Neural progenitor cell (in vitro differentiated cells): ENCODE measurements at regions not wholly inside any gene's neighbourhood (a gene's known extent, or its start where the extent isn't known, plus 50 kb on each side); places are given as distances from the start of the nearest gene placed in this dataset.

Experiments
- DNase-seq: peaks from one replicate; pipeline ENCODE4 v3.0.0-alpha.2; 2016; ENCODE audit warnings: low spot score
- H2AFZ ChIP-seq: fragments of 200-600 bp; sonication (generic); replicated peaks from 2 replicates; pipeline ENCODE4 v1.6.1; 2016; ENCODE audit warnings: antibody characterized with exemption
- H3F3A ChIP-seq: fragments of 200-600 bp; sonication (generic); 2 replicates; pipeline ENCODE4 v1.6.1; 2016; ENCODE audit warnings: antibody characterized with exemption, low read depth
- H3K27ac ChIP-seq: fragments of 200-600 bp; sonication (generic); 2 replicates; pipeline ENCODE4 v1.5.1; 2016; ENCODE audit warnings: mild to moderate bottlenecking
- H3K27me3 ChIP-seq: fragments of 200-600 bp; sonication (generic); 2 replicates; pipeline ENCODE4 v1.6.1; 2016; ENCODE audit warnings: mild to moderate bottlenecking, moderate library complexity
- H3K36me3 ChIP-seq: fragments of 200-600 bp; sonication (generic); 2 replicates; pipeline ENCODE4 v1.5.1; 2016
- H3K4me1 ChIP-seq: fragments of 200-600 bp; sonication (generic); 2 replicates; pipeline ENCODE4 v1.6.1; 2016; ENCODE audit warnings: mixed run types
- H3K4me2 ChIP-seq: fragments of 200-600 bp; sonication (generic); 2 replicates; pipeline ENCODE4 v1.6.1; 2016
- H3K4me3 ChIP-seq: fragments of 200-600 bp; sonication (generic); 2 replicates; pipeline ENCODE4 v1.5.1; 2016
- H3K79me2 ChIP-seq: fragments of 200-600 bp; sonication (generic); 2 replicates; pipeline ENCODE4 v1.6.1; 2016; ENCODE audit warnings: low read depth
- H3K9ac ChIP-seq: fragments of 200-600 bp; sonication (generic); 2 replicates; pipeline ENCODE4 v1.6.1; 2016
- H3K9me3 ChIP-seq: fragments of 200-600 bp; sonication (generic); 2 replicates; pipeline ENCODE4 v1.5.1; 2016; ENCODE audit warnings: low read depth
- H4K20me1 ChIP-seq: fragments of 200-600 bp; sonication (generic); 2 replicates; pipeline ENCODE4 v1.6.1; 2016; ENCODE audit warnings: low read depth
- H3K27ac Mint-ChIP-seq: 3 replicates; pipeline ENCODE4 v1.8.0; 2021; ENCODE audit warnings: mixed read lengths
- H3K27me3 Mint-ChIP-seq: 2 replicates; pipeline ENCODE4 v1.8.0; 2022; ENCODE audit warnings: low read depth, mild to moderate bottlenecking, inconsistent platforms, moderate library complexity, mixed read lengths; ENCODE audit not compliant: insufficient read depth
- H3K36me3 Mint-ChIP-seq: 3 replicates; pipeline ENCODE4 v1.8.0; 2021; ENCODE audit warnings: mixed read lengths
- H3K4me1 Mint-ChIP-seq: 3 replicates; pipeline ENCODE4 v1.8.0; 2021; ENCODE audit warnings: mixed read lengths
- H3K4me3 Mint-ChIP-seq: 3 replicates; pipeline ENCODE4 v1.8.0; 2021; ENCODE audit warnings: mild to moderate bottlenecking, moderate library complexity, mixed read lengths
- H3K9me3 Mint-ChIP-seq: 3 replicates; pipeline ENCODE4 v1.8.0; 2020; ENCODE audit warnings: mixed read lengths
- CTCF ChIP-seq: fragments of 200-600 bp; sonication (generic); IDR thresholded peaks from 2 replicates; pipeline ENCODE4 v1.5.1; 2017; ENCODE audit warnings: antibody characterized with exemption, mild to moderate bottlenecking
- EZH2 ChIP-seq: fragments of 200-600 bp; sonication (generic); IDR thresholded peaks from 2 replicates; pipeline ENCODE4 v1.6.1; 2017; ENCODE audit warnings: antibody characterized with exemption, mild to moderate bottlenecking, moderate library complexity
- EZH2phosphoT487 ChIP-seq: fragments of 200-600 bp; sonication (generic); IDR thresholded peaks from 2 replicates; pipeline ENCODE4 v1.6.1; 2017; ENCODE audit warnings: antibody characterized with exemption

- TF ChIP-seq CTCF, result no peak
- TF ChIP-seq EZH2phosphoT487, result no peak
- TF ChIP-seq EZH2, result no peak
Measured at GRCh38 chr9:113808391-113809358, 67.4 kb upstream of the ZNF618 start.

GRCh38 chr9:113817171-113817570 lies 58.9 kb upstream of the ZNF618 start:
- Mint-ChIP-seq H3K27me3 (no peaks in the 10 kb centered on the region), H3K4me1 (no peaks in the 10 kb centered on the region), H3K4me3 (no peak overlapping the region), H3K9me3 (no peaks in the 10 kb centered on the region), H3K36me3 (no peaks in the 10 kb centered on the region), H3K27ac (no peak overlapping the region)
- Histone ChIP-seq H3K4me1 (peaks cover 7% of the 10 kb centered on the region), H3K4me2 (no peak overlapping the region), H4K20me1 (no peaks in the 10 kb centered on the region), H3F3A (no peaks in the 10 kb centered on the region), H3K9me3 (no peaks in the 10 kb centered on the region), H3K79me2 (no peaks in the 10 kb centered on the region), H3K9ac (no peak overlapping the region), H3K4me3 (no peak overlapping the region), H3K36me3 (no peaks in the 10 kb centered on the region), H3K27ac (no peak overlapping the region), H2AFZ (no peak overlapping the region), H3K27me3 (peaks cover 30% of the 10 kb centered on the region)
- no peak for DNase-seq
- TF ChIP-seq EZH2 (no peak), CTCF (no peak), EZH2phosphoT487 (no peak)

More at GRCh38 chr9:113808391-113809358, 67.4 kb upstream of the ZNF618 start:
- Histone ChIP-seq H3K9me3 (no peaks in the 10 kb centered on the region), H4K20me1 (no peaks in the 10 kb centered on the region), H3K4me1 (no peaks in the 10 kb centered on the region), H3K27ac (no peak overlapping the region), H2AFZ (no peak overlapping the region), H3K36me3 (no peaks in the 10 kb centered on the region), H3F3A (no peaks in the 10 kb centered on the region), H3K4me3 (no peak overlapping the region), H3K9ac (no peak overlapping the region), H3K79me2 (no peaks in the 10 kb centered on the region), H3K27me3 (no peaks in the 10 kb centered on the region), H3K4me2 (no peak overlapping the region)
- H3K36me3 Mint-ChIP-seq, result no peaks in the 10 kb centered on the region
- H3K9me3 Mint-ChIP-seq, result no peaks in the 10 kb centered on the region
- peaks cover 5% of the 10 kb centered on the region for H3K27me3 Mint-ChIP-seq
- H3K4me1 Mint-ChIP-seq, result peaks cover 6% of the 10 kb centered on the region
- DNase-seq, result no peak
- no peak overlapping the region for H3K27ac Mint-ChIP-seq
- no peak overlapping the region for H3K4me3 Mint-ChIP-seq

- Mint-ChIP-seq H3K9me3 (no peaks in the 10 kb centered on the region), H3K27me3 (no peaks in the 10 kb centered on the region), H3K4me1 (no peaks in the 10 kb centered on the region), H3K4me3 (no peak overlapping the region), H3K36me3 (no peaks in the 10 kb centered on the region), H3K27ac (no peak overlapping the region)
- Histone ChIP-seq H3K4me2 (no peak overlapping the region), H3F3A (no peaks in the 10 kb centered on the region), H3K4me1 (peaks cover 7% of the 10 kb centered on the region), H3K79me2 (no peaks in the 10 kb centered on the region), H2AFZ (no peak overlapping the region), H3K9ac (no peak overlapping the region), H4K20me1 (no peaks in the 10 kb centered on the region), H3K36me3 (no peaks in the 10 kb centered on the region), H3K4me3 (no peak overlapping the region), H3K27me3 (peaks cover 30% of the 10 kb centered on the region), H3K9me3 (no peaks in the 10 kb centered on the region), H3K27ac (no peak overlapping the region)
- DNase-seq, result no peak
- TF ChIP-seq CTCF, result no peak
- no peak for TF ChIP-seq EZH2phosphoT487
- no peak for TF ChIP-seq EZH2
Measured at GRCh38 chr9:113818391-113818790, 57.7 kb upstream of the ZNF618 start.
